Fibroblast of mammary gland (primary cell): ENCODE measurements at regions not wholly inside any gene's neighbourhood (a gene's known extent, or its start where the extent isn't known, plus 50 kb on each side); places are given as distances from the start of the nearest gene placed in this dataset.
"Not testable (repeated sequence)": the region's sequence is repeated elsewhere in the genome, so short reads cannot be mapped to it uniquely, and the experiment has no call there.

Experiments
- DNase-seq: peaks from one replicate; pipeline ENCODE4 v3.0.0-alpha.2; 2010; ENCODE audit warnings: low read depth
- H3K4me3 ChIP-seq: 2 replicates; pipeline ENCODE4 v1.5.1; 2011; ENCODE audit warnings: low read depth, mild to moderate bottlenecking, low read length, moderate library complexity; ENCODE audit not compliant: control insufficient read depth
- CTCF ChIP-seq: conservative IDR thresholded peaks from 2 replicates; pipeline ENCODE4 v1.5.1; 2011; ENCODE audit warnings: low read depth, low read length, inconsistent platforms; ENCODE audit not compliant: control insufficient read depth, insufficient read depth

GRCh38 chr6:71222671-71223070 lies 65.9 kb upstream of the OGFRL1 start:
- no peak for DNase-seq
- TF ChIP-seq CTCF, result no peak
- H3K4me3 ChIP-seq, result no peak overlapping the region

- TF ChIP-seq CTCF, result no peak
- peak; percentile 8 for DNase-seq
- no peak overlapping the region for H3K4me3 ChIP-seq
These were observed 64.6 kb upstream of the OGFRL1 start for GRCh38 chr6:71224011-71224410.

- no peak overlapping the region for H3K4me3 ChIP-seq
- TF ChIP-seq CTCF, result no peak
These were observed 62.5 kb upstream of the OGFRL1 start for GRCh38 chr6:71226151-71226550.

GRCh38 chr6:71228461-71229041 lies 60.1 kb upstream of the OGFRL1 start:
- no peak for TF ChIP-seq CTCF
- H3K4me3 ChIP-seq, result no peak overlapping the region
- DNase-seq, result no peak

More at GRCh38 chr6:71226151-71226550, 62.5 kb upstream of the OGFRL1 start:
- DNase-seq, result no peak

GRCh38 chr6:71229477-71229876 lies 59.1 kb upstream of the OGFRL1 start:
- TF ChIP-seq CTCF, result no peak
- no peak overlapping the region for H3K4me3 ChIP-seq
- DNase-seq, result no peak

- DNase-seq, result not testable (repeated sequence)
These were observed 55.7 kb upstream of the OGFRL1 start for GRCh38 chr6:71232890-71233289.

GRCh38 chr6:71236926-71237434 lies 51.6 kb upstream of the OGFRL1 start:
- no peak for TF ChIP-seq CTCF
- H3K4me3 ChIP-seq, result no peak overlapping the region
- no peak for DNase-seq

More at GRCh38 chr6:71232890-71233289, 55.7 kb upstream of the OGFRL1 start:
- not testable (repeated sequence) for H3K4me3 ChIP-seq
